Calu3 (cell line): ENCODE measurements at regions not wholly inside any gene's neighbourhood (a gene's known extent, or its start where the extent isn't known, plus 50 kb on each side); places are given as distances from the start of the nearest gene placed in this dataset.
A peak's percentile ranks its signal among the peaks of the same experiment; 100 is the strongest.
"Not testable (repeated sequence)": the region's sequence is repeated elsewhere in the genome, so short reads cannot be mapped to it uniquely, and the experiment has no call there.

ENCODE experiments used
- BruUV-seq: library from RNA; stranded (reverse); fragments of 400-500 nt; replicated peaks from 2 replicates; lab custom pipeline; 2021; lab: Mats Ljungman, UMichigan
- CTCF ChIA-PET: fragments of 300-600 bp; sonication (Branson Sonifier 250); formaldehyde crosslinking; loops from one replicate; lab custom pipeline; 2022; ENCODE audit warnings: antibody characterized with exemption; lab: Charles Lee
- DNase-seq: peaks from one replicate; pipeline ENCODE4 v3.0.0; 2022
- H3K27ac Mint-ChIP-seq: one replicate; pipeline ENCODE4 v1.8.0; 2022; ENCODE audit warnings: mixed read lengths; ENCODE audit not compliant: unreplicated experiment
- H3K27me3 Mint-ChIP-seq: one replicate; pipeline ENCODE4 v1.8.0; 2022; ENCODE audit warnings: mixed read lengths; ENCODE audit not compliant: unreplicated experiment
- H3K36me3 Mint-ChIP-seq: one replicate; pipeline ENCODE4 v1.8.0; 2022; ENCODE audit warnings: mild to moderate bottlenecking, moderate library complexity, mixed read lengths; ENCODE audit not compliant: insufficient read depth, unreplicated experiment
- H3K4me1 Mint-ChIP-seq: one replicate; pipeline ENCODE4 v1.8.0; 2022; ENCODE audit warnings: mild to moderate bottlenecking, low read depth, mixed read lengths; ENCODE audit not compliant: unreplicated experiment
- H3K4me3 Mint-ChIP-seq: one replicate; pipeline ENCODE4 v1.8.0; 2022; ENCODE audit warnings: mild to moderate bottlenecking, low read depth, moderate library complexity, mixed read lengths; ENCODE audit not compliant: unreplicated experiment
- H3K9me3 Mint-ChIP-seq: one replicate; pipeline ENCODE4 v1.8.0; 2022; ENCODE audit warnings: low read depth, mixed read lengths; ENCODE audit not compliant: unreplicated experiment
- CTCF ChIP-seq: fragments of 200-600 bp; IDR thresholded peaks from one replicate; pipeline ENCODE4 v1.8.0; 2022; ENCODE audit warnings: antibody characterized with exemption; ENCODE audit not compliant: unreplicated experiment
- intact Hi-C: fragments of 100-400 bp; cut with micrococcal nuclease; formaldehyde crosslinking; loops from one replicate; pipeline ENCODE4 v1.10.0; 2022; ENCODE audit not compliant: unreplicated experiment

- H3K36me3 Mint-ChIP-seq = peaks cover 2% of the 10 kb centered on the region
- intact Hi-C loops = no loop called here
- no peak for DNase-seq
- H3K9me3 Mint-ChIP-seq = no peaks in the 10 kb centered on the region
- H3K4me3 Mint-ChIP-seq = no peak overlapping the region
- no peak for TF ChIP-seq CTCF
- no TSS peak for BruUV-seq
- peaks cover 25% of the 10 kb centered on the region for H3K27me3 Mint-ChIP-seq
- CTCF ChIA-PET = interaction anchor here (0.7 kb wide), 1 partner anchor 58 kb away, joined by 3 read pairs; no protein-coding TSS in a partner anchor
- H3K4me1 Mint-ChIP-seq = peaks cover 22% of the 10 kb centered on the region
- no peak overlapping the region for H3K27ac Mint-ChIP-seq
Measured at GRCh38 chr3:11726146-11726545, 82.4 kb upstream of the VGLL4 start.

GRCh38 chr3:11725340-11725641, 81.6 kb upstream of the VGLL4 start:
- H3K9me3 Mint-ChIP-seq, DNase-seq, H3K27ac Mint-ChIP-seq, BruUV-seq, intact Hi-C loops, CTCF ChIA-PET, H3K4me3 Mint-ChIP-seq: not testable (repeated sequence)
- H3K27me3 Mint-ChIP-seq = peaks cover 25% of the 10 kb centered on the region
- peaks cover 10% of the 10 kb centered on the region for H3K36me3 Mint-ChIP-seq
- peaks cover 25% of the 10 kb centered on the region for H3K4me1 Mint-ChIP-seq

- intact Hi-C loops = no loop called here
- Mint-ChIP-seq H3K4me1 (peaks cover 25% of the 10 kb centered on the region), H3K4me3 (no peak overlapping the region), H3K9me3 (no peaks in the 10 kb centered on the region), H3K27ac (no peak overlapping the region), H3K36me3 (peaks cover 16% of the 10 kb centered on the region), H3K27me3 (peaks cover 25% of the 10 kb centered on the region)
- no peak for TF ChIP-seq CTCF
- CTCF ChIA-PET = no interaction called here
- no peak for DNase-seq
- BruUV-seq = no TSS peak
Measured at GRCh38 chr3:11724615-11725339, 81.1 kb upstream of the VGLL4 start.

GRCh38 chr3:11721479-11721878, 77.8 kb upstream of the VGLL4 start:
- peak overlapping the region; percentile 99 for H3K4me3 Mint-ChIP-seq
- intact Hi-C loops = loop anchor here (2.0 kb wide), 1 partner anchor 49 kb away; no protein-coding TSS in a partner anchor
- H3K27me3 Mint-ChIP-seq = peaks cover 23% of the 10 kb centered on the region
- H3K36me3 Mint-ChIP-seq = peaks cover 35% of the 10 kb centered on the region
- CTCF ChIA-PET = no interaction called here
- peak overlapping the region; percentile 97 for H3K27ac Mint-ChIP-seq
- H3K9me3 Mint-ChIP-seq = no peaks in the 10 kb centered on the region
- no peak for TF ChIP-seq CTCF
- DNase-seq = no peak
- BruUV-seq = no TSS peak
- peaks cover 32% of the 10 kb centered on the region for H3K4me1 Mint-ChIP-seq

GRCh38 chr3:11720917-11721411, 77.2 kb upstream of the VGLL4 start:
- H3K27me3 Mint-ChIP-seq = peaks cover 18% of the 10 kb centered on the region
- no TSS peak for BruUV-seq
- peaks cover 35% of the 10 kb centered on the region for H3K36me3 Mint-ChIP-seq
- H3K27ac Mint-ChIP-seq = peak overlapping the region; percentile 97
- intact Hi-C loops = loop anchor here (2.0 kb wide), 1 partner anchor 50 kb away; no protein-coding TSS in a partner anchor
- H3K4me1 Mint-ChIP-seq = peaks cover 29% of the 10 kb centered on the region
- peak overlapping the region; percentile 99 for H3K4me3 Mint-ChIP-seq
- no peaks in the 10 kb centered on the region for H3K9me3 Mint-ChIP-seq
- DNase-seq = no peak
- CTCF ChIA-PET = no interaction called here
- TF ChIP-seq CTCF = no peak
